PC-3 (cell line): ENCODE measurements at regions not wholly inside any gene's neighbourhood (a gene's known extent, or its start where the extent isn't known, plus 50 kb on each side); places are given as distances from the start of the nearest gene placed in this dataset.

ENCODE experiments used
- ATAC-seq: fragments of 200-7000 bp; cut with Tn5 transposase; 2 replicates; pipeline ENCODE4 v1.9.1; 2020; ENCODE audit warnings: mild to moderate bottlenecking, moderate library complexity
- BruUV-seq: library from RNA; stranded (reverse); fragments of 400-500 nt; replicated peaks from 2 replicates; lab custom pipeline; 2021; lab: Mats Ljungman, UMichigan
- CTCF ChIA-PET: fragments of 300-600 bp; sonication (Branson Sonifier 250); formaldehyde crosslinking; loops from one replicate; lab custom pipeline; 2022; ENCODE audit warnings: antibody characterized with exemption; lab: Charles Lee
- POLR2A ChIA-PET: fragments of 300-600 bp; sonication (Branson Sonifier 250); formaldehyde crosslinking; loops from one replicate; lab custom pipeline; 2022; ENCODE audit warnings: antibody characterized with exemption; ENCODE audit not compliant: unreplicated experiment; lab: Charles Lee
- DNase-seq: peaks from one replicate; pipeline ENCODE4 v3.0.0-alpha.2; 2015
- H2AFZ ChIP-seq: fragments of 300-600 bp; sonication (generic); 2 replicates; pipeline ENCODE4 v1.6.0; 2016; ENCODE audit warnings: antibody characterized with exemption, low read length
- H3F3A ChIP-seq: fragments of 300-600 bp; sonication (generic); one replicate; pipeline ENCODE4 v1.6.0; 2017; ENCODE audit warnings: antibody characterized with exemption, low read length, control low read depth, mild to moderate bottlenecking; ENCODE audit not compliant: unreplicated experiment
- H3K27ac ChIP-seq: fragments of 300-600 bp; sonication (generic); 2 replicates; pipeline ENCODE4 v1.5.1; 2016; ENCODE audit warnings: mild to moderate bottlenecking, low read length
- H3K27me3 ChIP-seq: fragments of 300-600 bp; sonication (generic); 2 replicates; pipeline ENCODE4 v1.6.1; 2016; ENCODE audit warnings: low read length, mixed read lengths
- H3K36me3 ChIP-seq: fragments of 300-600 bp; sonication (generic); 2 replicates; pipeline ENCODE4 v1.6.1; 2016; ENCODE audit warnings: low read depth, mixed run types, low read length, mixed read lengths
- H3K4me1 ChIP-seq: fragments of 300-600 bp; sonication (generic); 2 replicates; pipeline ENCODE4 v1.5.1; 2016; ENCODE audit warnings: low read length; ENCODE audit not compliant: insufficient read depth
- H3K4me2 ChIP-seq: fragments of 300-600 bp; sonication (generic); 2 replicates; pipeline ENCODE4 v1.6.0; 2016; ENCODE audit warnings: low read length
- H3K4me3 ChIP-seq: fragments of 300-600 bp; sonication (generic); 2 replicates; pipeline ENCODE4 v1.5.1; 2016; ENCODE audit warnings: mild to moderate bottlenecking, low read length, mixed read lengths
- H3K79me2 ChIP-seq: fragments of 300-600 bp; sonication (generic); 2 replicates; pipeline ENCODE4 v1.6.1; 2017; ENCODE audit warnings: low read length, mixed read lengths
- H3K9ac ChIP-seq: fragments of 300-600 bp; sonication (generic); 2 replicates; pipeline ENCODE4 v1.6.0; 2016; ENCODE audit warnings: mild to moderate bottlenecking, low read length
- H3K9me2 ChIP-seq: fragments of 300-600 bp; sonication (generic); replicated peaks from 2 replicates; pipeline ENCODE4 v1.6.1; 2016; ENCODE audit warnings: mixed run types, low read length, mixed read lengths
- H3K9me3 ChIP-seq: fragments of 300-600 bp; sonication (generic); 2 replicates; pipeline ENCODE4 v1.6.1; 2016; ENCODE audit warnings: low read length, mixed read lengths
- H4K20me1 ChIP-seq: fragments of 300-600 bp; sonication (generic); 2 replicates; pipeline ENCODE4 v1.6.1; 2016; ENCODE audit warnings: low read length, mixed read lengths
- EZH2 ChIP-seq: fragments of 300-600 bp; sonication (generic); IDR thresholded peaks from one replicate; pipeline ENCODE4 v1.6.1; 2017; ENCODE audit warnings: antibody characterized with exemption, mild to moderate bottlenecking, low read length; ENCODE audit not compliant: unreplicated experiment
- EZH2phosphoT487 ChIP-seq: fragments of 300-600 bp; sonication (generic); IDR thresholded peaks from 2 replicates; pipeline ENCODE4 v1.6.1; 2018; ENCODE audit warnings: mild to moderate bottlenecking, antibody characterized with exemption, low read length, borderline replicate concordance
- intact Hi-C: fragments of 100-400 bp; cut with micrococcal nuclease; formaldehyde crosslinking; loops from 2 replicates; pipeline ENCODE4 v1.9.0; 2023
- TF ChIP-seq, protein P1 (sequence below): fragments of 300-600 bp; sonication (generic); conservative IDR thresholded peaks from 2 replicates; pipeline ENCODE4 v1.5.1; 2017; ENCODE audit warnings: antibody characterized with exemption, low read depth, mild to moderate bottlenecking, low read length

DNA sequence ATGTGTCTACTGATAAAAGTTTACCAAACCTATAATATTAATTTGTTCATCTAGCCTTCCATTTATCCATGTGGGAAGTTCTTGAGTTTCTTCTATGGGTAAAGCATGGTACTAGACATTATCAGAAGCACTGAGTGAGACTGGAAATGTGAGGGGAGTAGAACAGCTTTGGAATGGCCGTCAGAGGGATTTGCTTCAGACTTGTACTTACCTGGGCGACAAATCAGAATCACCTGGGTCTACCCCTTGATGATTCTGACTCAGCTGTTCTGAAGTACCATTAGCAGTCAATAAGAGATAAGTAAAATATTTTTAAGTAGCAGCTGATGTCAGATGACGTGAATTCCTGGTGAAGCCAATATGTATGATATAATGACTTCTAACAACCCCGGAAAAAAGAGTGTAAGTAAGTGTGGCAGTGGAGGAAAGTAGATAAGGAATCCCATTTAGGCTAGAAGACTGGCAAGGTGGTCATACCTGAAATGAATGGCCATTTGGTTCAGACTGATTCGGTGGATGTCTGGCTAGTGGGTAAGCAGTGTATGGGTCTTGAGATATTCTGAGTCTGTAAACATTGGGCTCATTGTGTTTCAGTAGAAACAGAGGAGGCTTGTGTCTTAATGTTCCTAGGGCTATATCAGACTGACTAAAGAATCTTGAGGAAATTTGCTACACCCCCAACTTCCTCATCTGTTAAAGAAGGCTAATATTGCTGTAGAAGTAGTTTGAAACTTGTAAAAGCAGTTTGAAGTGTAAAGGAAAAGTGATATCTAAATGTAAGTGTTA, 409.2 kb downstream of the NKX6-1 start:
- no peak for TF ChIP-seq EZH2
- TF ChIP-seq, protein P1, sequence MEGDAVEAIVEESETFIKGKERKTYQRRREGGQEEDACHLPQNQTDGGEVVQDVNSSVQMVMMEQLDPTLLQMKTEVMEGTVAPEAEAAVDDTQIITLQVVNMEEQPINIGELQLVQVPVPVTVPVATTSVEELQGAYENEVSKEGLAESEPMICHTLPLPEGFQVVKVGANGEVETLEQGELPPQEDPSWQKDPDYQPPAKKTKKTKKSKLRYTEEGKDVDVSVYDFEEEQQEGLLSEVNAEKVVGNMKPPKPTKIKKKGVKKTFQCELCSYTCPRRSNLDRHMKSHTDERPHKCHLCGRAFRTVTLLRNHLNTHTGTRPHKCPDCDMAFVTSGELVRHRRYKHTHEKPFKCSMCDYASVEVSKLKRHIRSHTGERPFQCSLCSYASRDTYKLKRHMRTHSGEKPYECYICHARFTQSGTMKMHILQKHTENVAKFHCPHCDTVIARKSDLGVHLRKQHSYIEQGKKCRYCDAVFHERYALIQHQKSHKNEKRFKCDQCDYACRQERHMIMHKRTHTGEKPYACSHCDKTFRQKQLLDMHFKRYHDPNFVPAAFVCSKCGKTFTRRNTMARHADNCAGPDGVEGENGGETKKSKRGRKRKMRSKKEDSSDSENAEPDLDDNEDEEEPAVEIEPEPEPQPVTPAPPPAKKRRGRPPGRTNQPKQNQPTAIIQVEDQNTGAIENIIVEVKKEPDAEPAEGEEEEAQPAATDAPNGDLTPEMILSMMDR = no peak
- no peak for TF ChIP-seq EZH2phosphoT487
- intact Hi-C loops = no loop called here
- Histone ChIP-seq H2AFZ (no peak overlapping the region), H3F3A (no peaks in the 10 kb centered on the region), H3K79me2 (no peaks in the 10 kb centered on the region), H3K4me3 (no peak overlapping the region), H3K4me1 (no peaks in the 10 kb centered on the region), H3K27me3 (peaks cover 40% of the 10 kb centered on the region), H4K20me1 (no peaks in the 10 kb centered on the region), H3K27ac (no peak overlapping the region), H3K9me3 (no peaks in the 10 kb centered on the region), H3K9me2 (no peaks in the 10 kb centered on the region), H3K9ac (no peak overlapping the region), H3K36me3 (no peaks in the 10 kb centered on the region), H3K4me2 (no peak overlapping the region)
- BruUV-seq = no TSS peak
- ATAC-seq (no peak), DNase-seq (no peak)
- CTCF ChIA-PET = no interaction called here
- POLR2A ChIA-PET = interaction anchor here (0.8 kb wide), 1 partner anchor 25 kb away, joined by 5 read pairs; no protein-coding TSS in a partner anchor

DNA sequence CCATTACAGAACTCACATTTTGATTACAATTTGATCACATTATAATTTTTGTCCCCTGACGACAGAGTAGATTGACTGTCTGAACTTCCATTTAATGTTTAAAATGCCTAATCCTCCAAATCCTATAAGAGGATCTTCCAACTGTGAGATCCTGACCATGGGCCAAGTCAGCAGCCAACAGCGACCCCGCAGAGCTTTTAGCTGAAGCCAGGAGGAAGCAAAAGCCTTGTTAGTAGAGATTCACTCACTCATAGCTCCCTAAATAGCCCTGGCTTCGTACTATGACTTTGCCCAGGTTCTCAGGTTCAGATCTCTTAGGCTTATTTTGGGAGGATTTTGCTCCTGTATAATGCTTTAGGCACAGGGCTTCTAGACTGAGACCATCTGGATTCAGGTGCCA, 413.1 kb downstream of the NKX6-1 start:
- no peak overlapping the region for H3K9ac ChIP-seq
- no peak overlapping the region for H2AFZ ChIP-seq
- no TSS peak for BruUV-seq
- no peak overlapping the region for H3K4me3 ChIP-seq
- DNase-seq (no peak), ATAC-seq (no peak)
- peaks cover 43% of the 10 kb centered on the region for H3K27me3 ChIP-seq
- H3K9me2 ChIP-seq = no peaks in the 10 kb centered on the region
- no peaks in the 10 kb centered on the region for H4K20me1 ChIP-seq
- ChIA-PET CTCF (no interaction called here), POLR2A (no interaction called here)
- TF ChIP-seq, protein P1 = no peak
- TF ChIP-seq EZH2 (no peak), EZH2phosphoT487 (no peak)
- H3K36me3 ChIP-seq = no peaks in the 10 kb centered on the region
- H3K4me2 ChIP-seq = no peak overlapping the region
- H3K4me1 ChIP-seq = no peaks in the 10 kb centered on the region
- intact Hi-C loops = no loop called here
- H3K27ac ChIP-seq = no peak overlapping the region
- H3F3A ChIP-seq = no peaks in the 10 kb centered on the region
- no peaks in the 10 kb centered on the region for H3K9me3 ChIP-seq
- no peaks in the 10 kb centered on the region for H3K79me2 ChIP-seq

DNA sequence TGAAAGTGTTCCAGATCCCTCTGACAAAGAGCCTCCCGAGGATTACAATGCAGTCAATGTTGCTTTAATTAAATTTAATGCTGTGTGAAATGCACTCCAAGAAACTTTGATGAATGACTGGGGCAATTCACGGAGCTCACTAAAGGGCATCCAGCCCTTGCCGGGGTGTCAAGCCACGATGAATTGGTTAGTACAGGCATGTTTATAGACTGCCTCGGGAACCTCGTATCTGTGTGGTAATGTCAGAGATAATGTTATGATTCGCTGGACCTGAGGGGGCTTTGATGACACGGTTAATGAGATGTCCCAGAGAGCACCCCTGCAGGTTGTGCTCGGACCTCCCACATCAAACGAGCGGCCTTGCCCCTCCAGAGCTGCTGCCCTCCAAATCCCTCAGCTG, 428.8 kb downstream of the NKX6-1 start:
- peaks cover 40% of the 10 kb centered on the region for H3K27me3 ChIP-seq
- ChIA-PET POLR2A (no interaction called here), CTCF (no interaction called here)
- H3K36me3 ChIP-seq = no peaks in the 10 kb centered on the region
- no peak overlapping the region for H2AFZ ChIP-seq
- H3K4me1 ChIP-seq = no peaks in the 10 kb centered on the region
- DNase-seq (no peak), ATAC-seq (no peak)
- H3K9me2 ChIP-seq = no peaks in the 10 kb centered on the region
- H3F3A ChIP-seq = no peaks in the 10 kb centered on the region
- H4K20me1 ChIP-seq = no peaks in the 10 kb centered on the region
- no peak overlapping the region for H3K27ac ChIP-seq
- H3K79me2 ChIP-seq = no peaks in the 10 kb centered on the region
- BruUV-seq = no TSS peak
- no peak overlapping the region for H3K4me2 ChIP-seq
- no peak overlapping the region for H3K9ac ChIP-seq
- no peaks in the 10 kb centered on the region for H3K9me3 ChIP-seq
- intact Hi-C loops = loop anchor here (5.0 kb wide), 1 partner anchor 322 kb away; no protein-coding TSS in a partner anchor
- TF ChIP-seq, protein P1 = no peak
- TF ChIP-seq EZH2phosphoT487 = no peak
- no peak for TF ChIP-seq EZH2
- H3K4me3 ChIP-seq = no peak overlapping the region
